ENCODE measurements at regions not wholly inside any gene's neighbourhood (a gene's known extent, or its start where the extent isn't known, plus 50 kb on each side); places are given as distances from the start of the nearest gene placed in this dataset.

DNA sequence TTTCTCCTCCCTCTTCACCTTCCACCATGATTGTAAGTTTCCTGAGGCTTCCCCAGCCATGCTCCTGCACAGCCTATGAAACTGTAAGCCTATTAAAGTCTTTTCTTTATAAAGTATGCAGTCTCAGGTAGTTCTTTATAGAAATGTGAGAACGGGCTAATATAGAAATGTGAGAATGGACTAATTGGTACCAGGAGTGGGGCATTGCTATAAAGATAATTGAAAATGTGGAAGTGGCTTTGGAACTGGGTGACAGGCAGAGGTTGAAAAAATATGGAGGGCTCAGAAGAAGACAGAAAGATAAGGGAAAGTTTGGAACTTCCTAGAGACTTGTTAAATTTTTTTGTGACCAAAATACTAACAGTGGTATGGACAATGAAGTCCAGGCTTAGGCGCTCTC is 959.3 kb downstream of the SH3BGRL start:
- H3K4me2 ChIP-seq: no peak overlapping the region
- no peak overlapping the region for H3K9ac ChIP-seq
- H3K4me1 ChIP-seq (ENCODE audit: control insufficient read depth in 1 of 2, insufficient read depth in 2 of 2, low read depth in 1 of 2, low read length in 1 of 2): no peaks in the 10 kb centered on the region
- no peaks in the 10 kb centered on the region for H3K36me3 ChIP-seq (replicated peaks in 1 of 2; ENCODE audit: control insufficient read depth in 1 of 2, insufficient read depth in 2 of 2, low read length in 1 of 2)
- H3K4me3 ChIP-seq (ENCODE audit: low read depth in 2 of 2, low read length in 1 of 2): no peak overlapping the region
- no peaks in the 10 kb centered on the region for H3F3A ChIP-seq (replicated peaks; ENCODE audit: insufficient read depth)
- WGBS (ENCODE audit: low lambda C conversion rate): 13% methylated on average over 2 of the region's 2 CpGs
- DNase-seq: no peak
- no peaks in the 10 kb centered on the region for H4K20me1 ChIP-seq (ENCODE audit: insufficient read depth)
- ChIA-PET CTCF (no interaction called here), POLR2A (no interaction called here)
- H3K27me3 ChIP-seq (ENCODE audit: insufficient read depth): no peaks in the 10 kb centered on the region
- TF ChIP-seq, protein P1, sequence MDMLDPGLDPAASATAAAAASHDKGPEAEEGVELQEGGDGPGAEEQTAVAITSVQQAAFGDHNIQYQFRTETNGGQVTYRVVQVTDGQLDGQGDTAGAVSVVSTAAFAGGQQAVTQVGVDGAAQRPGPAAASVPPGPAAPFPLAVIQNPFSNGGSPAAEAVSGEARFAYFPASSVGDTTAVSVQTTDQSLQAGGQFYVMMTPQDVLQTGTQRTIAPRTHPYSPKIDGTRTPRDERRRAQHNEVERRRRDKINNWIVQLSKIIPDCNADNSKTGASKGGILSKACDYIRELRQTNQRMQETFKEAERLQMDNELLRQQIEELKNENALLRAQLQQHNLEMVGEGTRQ (IDR thresholded peaks at IDR 0.05; ENCODE audit: borderline replicate concordance, low read depth, low read length): no peak
- TF ChIP-seq SMC3 (IDR thresholded peaks at IDR 0.05; ENCODE audit: low read depth, low read length): no peak
- no peak for TF ChIP-seq TCF12 (IDR thresholded peaks at IDR 0.05)
- TF ChIP-seq GATA2 (CRISPR knock-in tag; IDR thresholded peaks at IDR 0.05): no peak
- TF ChIP-seq, protein P2, sequence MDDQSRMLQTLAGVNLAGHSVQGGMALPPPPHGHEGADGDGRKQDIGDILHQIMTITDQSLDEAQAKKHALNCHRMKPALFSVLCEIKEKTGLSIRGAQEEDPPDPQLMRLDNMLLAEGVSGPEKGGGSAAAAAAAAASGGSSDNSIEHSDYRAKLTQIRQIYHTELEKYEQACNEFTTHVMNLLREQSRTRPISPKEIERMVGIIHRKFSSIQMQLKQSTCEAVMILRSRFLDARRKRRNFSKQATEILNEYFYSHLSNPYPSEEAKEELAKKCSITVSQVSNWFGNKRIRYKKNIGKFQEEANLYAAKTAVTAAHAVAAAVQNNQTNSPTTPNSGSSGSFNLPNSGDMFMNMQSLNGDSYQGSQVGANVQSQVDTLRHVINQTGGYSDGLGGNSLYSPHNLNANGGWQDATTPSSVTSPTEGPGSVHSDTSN (IDR thresholded peaks at IDR 0.05): no peak
- TF ChIP-seq YY1 (IDR thresholded peaks at IDR 0.05; ENCODE audit: low read depth): no peak
- no peak for TF ChIP-seq EP300 (IDR thresholded peaks at IDR 0.05; ENCODE audit: borderline replicate concordance in 1 of 2, low read depth in 1 of 2, low read length in 1 of 2)
- no peak for TF ChIP-seq MEF2A (IDR thresholded peaks at IDR 0.05; ENCODE audit: borderline replicate concordance, low read depth)
- TF ChIP-seq TEAD4 (IDR thresholded peaks at IDR 0.05; ENCODE audit: borderline replicate concordance, insufficient read depth): no peak
- no peak for TF ChIP-seq FOXJ3 (CRISPR knock-in tag; IDR thresholded peaks at IDR 0.05)
- TF ChIP-seq, protein P3, sequence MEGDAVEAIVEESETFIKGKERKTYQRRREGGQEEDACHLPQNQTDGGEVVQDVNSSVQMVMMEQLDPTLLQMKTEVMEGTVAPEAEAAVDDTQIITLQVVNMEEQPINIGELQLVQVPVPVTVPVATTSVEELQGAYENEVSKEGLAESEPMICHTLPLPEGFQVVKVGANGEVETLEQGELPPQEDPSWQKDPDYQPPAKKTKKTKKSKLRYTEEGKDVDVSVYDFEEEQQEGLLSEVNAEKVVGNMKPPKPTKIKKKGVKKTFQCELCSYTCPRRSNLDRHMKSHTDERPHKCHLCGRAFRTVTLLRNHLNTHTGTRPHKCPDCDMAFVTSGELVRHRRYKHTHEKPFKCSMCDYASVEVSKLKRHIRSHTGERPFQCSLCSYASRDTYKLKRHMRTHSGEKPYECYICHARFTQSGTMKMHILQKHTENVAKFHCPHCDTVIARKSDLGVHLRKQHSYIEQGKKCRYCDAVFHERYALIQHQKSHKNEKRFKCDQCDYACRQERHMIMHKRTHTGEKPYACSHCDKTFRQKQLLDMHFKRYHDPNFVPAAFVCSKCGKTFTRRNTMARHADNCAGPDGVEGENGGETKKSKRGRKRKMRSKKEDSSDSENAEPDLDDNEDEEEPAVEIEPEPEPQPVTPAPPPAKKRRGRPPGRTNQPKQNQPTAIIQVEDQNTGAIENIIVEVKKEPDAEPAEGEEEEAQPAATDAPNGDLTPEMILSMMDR (IDR thresholded peaks at IDR 0.05): no peak
- TF ChIP-seq RXRA (IDR thresholded peaks at IDR 0.05; ENCODE audit: borderline replicate concordance, low read depth): no peak
- no peak for TF ChIP-seq RAD21 (IDR thresholded peaks at IDR 0.05; ENCODE audit: low read length)
- TF ChIP-seq, protein P4, sequence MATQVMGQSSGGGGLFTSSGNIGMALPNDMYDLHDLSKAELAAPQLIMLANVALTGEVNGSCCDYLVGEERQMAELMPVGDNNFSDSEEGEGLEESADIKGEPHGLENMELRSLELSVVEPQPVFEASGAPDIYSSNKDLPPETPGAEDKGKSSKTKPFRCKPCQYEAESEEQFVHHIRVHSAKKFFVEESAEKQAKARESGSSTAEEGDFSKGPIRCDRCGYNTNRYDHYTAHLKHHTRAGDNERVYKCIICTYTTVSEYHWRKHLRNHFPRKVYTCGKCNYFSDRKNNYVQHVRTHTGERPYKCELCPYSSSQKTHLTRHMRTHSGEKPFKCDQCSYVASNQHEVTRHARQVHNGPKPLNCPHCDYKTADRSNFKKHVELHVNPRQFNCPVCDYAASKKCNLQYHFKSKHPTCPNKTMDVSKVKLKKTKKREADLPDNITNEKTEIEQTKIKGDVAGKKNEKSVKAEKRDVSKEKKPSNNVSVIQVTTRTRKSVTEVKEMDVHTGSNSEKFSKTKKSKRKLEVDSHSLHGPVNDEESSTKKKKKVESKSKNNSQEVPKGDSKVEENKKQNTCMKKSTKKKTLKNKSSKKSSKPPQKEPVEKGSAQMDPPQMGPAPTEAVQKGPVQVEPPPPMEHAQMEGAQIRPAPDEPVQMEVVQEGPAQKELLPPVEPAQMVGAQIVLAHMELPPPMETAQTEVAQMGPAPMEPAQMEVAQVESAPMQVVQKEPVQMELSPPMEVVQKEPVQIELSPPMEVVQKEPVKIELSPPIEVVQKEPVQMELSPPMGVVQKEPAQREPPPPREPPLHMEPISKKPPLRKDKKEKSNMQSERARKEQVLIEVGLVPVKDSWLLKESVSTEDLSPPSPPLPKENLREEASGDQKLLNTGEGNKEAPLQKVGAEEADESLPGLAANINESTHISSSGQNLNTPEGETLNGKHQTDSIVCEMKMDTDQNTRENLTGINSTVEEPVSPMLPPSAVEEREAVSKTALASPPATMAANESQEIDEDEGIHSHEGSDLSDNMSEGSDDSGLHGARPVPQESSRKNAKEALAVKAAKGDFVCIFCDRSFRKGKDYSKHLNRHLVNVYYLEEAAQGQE (IDR thresholded peaks at IDR 0.05; ENCODE audit: low read depth, low read length): no peak
- TF ChIP-seq EZH2phosphoT487 (IDR thresholded peaks at IDR 0.05; ENCODE audit: borderline replicate concordance, low read depth): no peak
- TF ChIP-seq GABPA (IDR thresholded peaks at IDR 0.05; ENCODE audit: low read depth): no peak
- TF ChIP-seq NRF1 (IDR thresholded peaks at IDR 0.05; ENCODE audit: low read depth, low read length): no peak
- TF ChIP-seq FOSL2 (IDR thresholded peaks at IDR 0.05; ENCODE audit: borderline replicate concordance, low read depth): no peak
- TF ChIP-seq, protein P5, sequence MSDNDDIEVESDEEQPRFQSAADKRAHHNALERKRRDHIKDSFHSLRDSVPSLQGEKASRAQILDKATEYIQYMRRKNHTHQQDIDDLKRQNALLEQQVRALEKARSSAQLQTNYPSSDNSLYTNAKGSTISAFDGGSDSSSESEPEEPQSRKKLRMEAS (IDR thresholded peaks at IDR 0.05; ENCODE audit: low read depth): no peak
- no peaks in the 10 kb centered on the region; the same call in 1 of the 2 replicates for H3K9me3 ChIP-seq
- H3K9me2 ChIP-seq: no peaks in the 10 kb centered on the region
- no peak overlapping the region for H3K27ac ChIP-seq (ENCODE audit: low read depth in 2 of 2, low read length in 1 of 2)
- no peaks in the 10 kb centered on the region for H3K79me2 ChIP-seq (ENCODE audit: insufficient read depth)
- no peak overlapping the region for H2AFZ ChIP-seq (ENCODE audit: low read depth)

All from SK-N-SH (cell line).